Aorta (tissue), 5 donors: ENCODE measurements at regions not wholly inside any gene's neighbourhood (a gene's known extent, or its start where the extent isn't known, plus 50 kb on each side); places are given as distances from the start of the nearest gene placed in this dataset.

Experiments used
- ATAC-seq: fragments of 200-7000 bp; cut with Tn5 transposase; one replicate; pipeline ENCODE4 v1.9.1; 2022; ENCODE audit warnings: moderate library complexity; ENCODE audit not compliant: low FRiP score
- DNase-seq, 2 donors: peaks; one replicate each; pipeline ENCODE4 v3.0.0-alpha.2; 2020
- H3K27ac ChIP-seq, 2 donors: one replicate each; pipeline ENCODE4 v1.5.1; 2013; ENCODE audit warnings: low read length in 2 of 2, mild to moderate bottlenecking in 2 of 2, moderate library complexity in 2 of 2, control low read depth in 1 of 2, inconsistent platforms in 1 of 2, low read depth in 1 of 2
- H3K27me3 ChIP-seq, 2 donors: one replicate each; pipeline ENCODE4 v1.6.1; 2013; ENCODE audit warnings: control low read depth in 1 of 2, low read length in 1 of 2, mild to moderate bottlenecking in 1 of 2, moderate library complexity in 1 of 2; ENCODE audit not compliant: insufficient read depth in 2 of 2, control insufficient read depth in 1 of 2
- H3K36me3 ChIP-seq, 2 donors: one replicate each; pipeline ENCODE4 v1.6.1; 2013; ENCODE audit warnings: control low read depth in 1 of 2, low read length in 1 of 2, mild to moderate bottlenecking in 1 of 2; ENCODE audit not compliant: insufficient read depth in 2 of 2, control insufficient read depth in 1 of 2
- H3K4me1 ChIP-seq, 2 donors: one replicate each; pipeline ENCODE4 v1.6.1; 2013; ENCODE audit warnings: low read length in 2 of 2, control low read depth in 1 of 2, mild to moderate bottlenecking in 1 of 2, moderate library complexity in 1 of 2; ENCODE audit not compliant: insufficient read depth in 2 of 2, control insufficient read depth in 1 of 2
- H3K4me3 ChIP-seq, 2 donors: one replicate each; pipeline ENCODE4 v1.5.1; 2013; ENCODE audit warnings: low read length in 2 of 2, control low read depth in 1 of 2, mild to moderate bottlenecking in 1 of 2
- H3K9me3 ChIP-seq: one replicate; pipeline ENCODE4 v1.6.1; 2013; ENCODE audit warnings: mild to moderate bottlenecking, low read length; ENCODE audit not compliant: control insufficient read depth
- WGBS, 2 donors: extraction: QIAGEN DNeasy Blood & Tissue Kit; methylation state at CpG; one replicate each; pipeline ENCODE4 v1.1.7; 2013; 5-methylcytosine and 5-hydroxymethylcytosine counted together
- intact Hi-C, 2 donors: fragments of 100-400 bp; cut with DNase I; formaldehyde crosslinking; loops; one replicate each; pipeline versions ENCODE4 v1.14.2 to v1.15.0; 2022
- donor health status: healthy with polysubstance abuse.
- donor health status: Bipolar disorder and iron deficiency.
- donor health status: DM: no; HTN: no; CAD: no.
- donor health status: DM: no; HTN: no; CAD: no.
- donor health status: DM: yes; HTN: yes; CAD: no.

DNA sequence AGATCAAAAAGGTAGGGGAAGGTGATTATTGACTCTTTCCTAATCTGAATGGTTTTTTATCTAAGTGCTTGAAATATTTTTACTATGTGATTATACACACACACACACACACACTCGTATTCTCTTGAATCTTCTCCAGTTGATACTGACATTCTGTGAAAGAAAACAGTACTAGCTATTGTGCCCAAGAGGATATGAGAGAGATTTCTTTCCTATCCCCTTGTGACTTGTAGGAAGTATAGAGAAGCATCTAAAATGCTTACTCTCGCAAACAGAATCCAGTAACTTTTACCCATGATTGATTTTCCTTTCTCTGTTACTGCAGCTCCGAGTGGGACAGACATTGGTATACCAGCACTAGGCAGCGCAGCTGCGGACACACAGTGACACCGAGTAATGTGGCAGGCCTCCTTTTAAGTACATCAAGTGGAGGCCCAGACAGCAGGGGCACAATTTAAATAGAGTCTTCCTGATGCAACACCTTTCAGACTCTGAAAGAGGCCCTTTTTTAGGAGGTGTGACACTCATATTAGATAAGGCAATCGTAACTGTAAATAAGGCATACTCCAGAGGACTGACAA is 421.0 kb upstream of the CNTN4 start:
- no peaks in the 10 kb centered on the region for H3K9me3 ChIP-seq
- DNase-seq (no peak), ATAC-seq (no peak)
- WGBS, 2 donors = 61 to 64% methylated on average over 7 of the region's 7 CpGs
- no peaks in the 10 kb centered on the region for H3K36me3 ChIP-seq
- intact Hi-C loops = no loop called here
- H3K4me1 ChIP-seq = no peaks in the 10 kb centered on the region
- H3K27me3 ChIP-seq = no peaks in the 10 kb centered on the region
- no peak overlapping the region for H3K27ac ChIP-seq
- H3K4me3 ChIP-seq = no peak overlapping the region

DNA sequence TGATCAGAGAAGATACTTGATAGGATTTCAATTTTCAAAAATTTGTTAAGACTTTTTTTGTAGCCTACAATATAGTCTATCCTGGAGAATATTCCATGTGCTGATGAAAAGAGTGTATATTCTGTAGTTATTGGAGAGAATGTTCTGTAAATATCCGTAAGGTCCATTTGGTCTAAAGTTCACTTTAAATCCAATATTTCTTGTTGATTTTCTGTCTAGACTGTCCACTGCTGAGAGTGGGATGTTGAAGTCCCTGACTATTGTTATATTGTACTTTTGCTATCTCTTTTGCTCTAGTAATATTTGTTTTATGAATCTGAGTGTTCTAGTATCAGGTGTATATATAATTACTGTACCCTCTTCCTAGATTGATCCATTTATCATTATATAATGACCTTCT is 406.2 kb upstream of the CNTN4 start:
- intact Hi-C loops = no loop called here
- WGBS, 2 donors = 88 to 89% methylated on average over 1 of the region's 1 CpG

DNA sequence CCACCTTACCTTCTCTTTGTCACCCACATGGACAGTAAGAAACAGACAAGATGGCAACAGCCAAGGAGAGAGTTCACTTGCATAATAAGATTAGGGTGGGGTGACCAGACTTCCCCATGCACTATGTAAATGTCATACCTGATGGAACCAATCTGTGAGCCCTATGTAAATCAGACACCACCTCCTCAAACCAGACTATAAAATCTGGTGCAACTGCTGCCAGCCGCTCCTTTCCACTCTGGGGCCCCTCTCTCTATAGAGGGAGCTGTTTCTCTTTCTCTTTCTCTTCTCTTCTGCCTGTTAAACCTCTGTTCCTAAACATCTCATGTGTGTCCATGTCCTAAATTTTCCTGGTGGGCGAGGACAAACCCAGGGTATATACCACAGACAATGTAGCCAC is 405.5 kb upstream of the CNTN4 start:
- DNase-seq (no peak), ATAC-seq (no peak)
- Histone ChIP-seq H3K27me3 (no peaks in the 10 kb centered on the region), H3K4me1 (peaks cover 0 to 5% of the 10 kb centered on the region in 2 donors), H3K9me3 (no peaks in the 10 kb centered on the region), H3K4me3 (no peak overlapping the region), H3K27ac (no peak overlapping the region), H3K36me3 (no peaks in the 10 kb centered on the region)
- WGBS, 2 donors = 91 to 98% methylated on average over 2 of the region's 2 CpGs
- intact Hi-C loops = no loop called here

More for the DNA sequence above, 406.2 kb upstream of the CNTN4 start:
- DNase-seq (no peak), ATAC-seq (no peak)
- Histone ChIP-seq H3K27ac (no peak overlapping the region), H3K9me3 (no peaks in the 10 kb centered on the region), H3K4me1 (peaks cover 0 to 5% of the 10 kb centered on the region in 2 donors), H3K27me3 (no peaks in the 10 kb centered on the region), H3K4me3 (no peak overlapping the region), H3K36me3 (no peaks in the 10 kb centered on the region)

DNA sequence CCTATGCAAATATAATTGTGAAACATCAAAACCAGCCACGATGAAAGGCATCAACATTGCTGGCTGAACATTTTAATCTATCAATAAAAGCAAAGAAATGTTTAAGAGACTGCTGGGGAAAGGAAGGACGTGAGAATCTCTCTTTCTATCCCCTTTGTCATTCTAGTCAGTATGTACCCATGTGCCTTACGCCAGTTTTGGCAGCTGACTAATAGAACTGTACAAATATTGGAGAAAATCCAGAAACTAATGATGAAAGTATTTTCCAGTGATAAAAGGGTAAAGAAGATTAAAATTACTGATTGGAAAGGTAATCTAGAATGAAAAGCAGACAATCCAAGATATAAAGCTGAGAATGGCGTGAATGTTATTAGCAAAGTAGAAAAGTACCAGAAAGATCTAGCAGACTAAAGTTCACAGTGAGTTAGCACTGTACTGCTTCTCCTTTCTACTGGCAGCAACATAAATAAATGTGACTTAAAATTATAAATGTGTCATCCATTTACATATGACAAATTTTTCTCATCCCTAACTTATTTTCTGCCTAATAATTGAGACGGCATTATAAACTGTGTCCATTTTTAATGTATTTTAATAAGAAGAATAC is 401.9 kb upstream of the CNTN4 start:
- no peak overlapping the region for H3K4me3 ChIP-seq
- intact Hi-C loops = no loop called here
- H3K4me1 ChIP-seq = peaks cover 0 to 5% of the 10 kb centered on the region in 2 donors
- no peak overlapping the region for H3K27ac ChIP-seq
- no peaks in the 10 kb centered on the region for H3K27me3 ChIP-seq
- no peak for ATAC-seq
- no peaks in the 10 kb centered on the region for H3K9me3 ChIP-seq
- 21% methylated on average over 5 of the region's 5 CpGs for WGBS, 2 donors
- DNase-seq = no peak
- H3K36me3 ChIP-seq = no peaks in the 10 kb centered on the region

DNA sequence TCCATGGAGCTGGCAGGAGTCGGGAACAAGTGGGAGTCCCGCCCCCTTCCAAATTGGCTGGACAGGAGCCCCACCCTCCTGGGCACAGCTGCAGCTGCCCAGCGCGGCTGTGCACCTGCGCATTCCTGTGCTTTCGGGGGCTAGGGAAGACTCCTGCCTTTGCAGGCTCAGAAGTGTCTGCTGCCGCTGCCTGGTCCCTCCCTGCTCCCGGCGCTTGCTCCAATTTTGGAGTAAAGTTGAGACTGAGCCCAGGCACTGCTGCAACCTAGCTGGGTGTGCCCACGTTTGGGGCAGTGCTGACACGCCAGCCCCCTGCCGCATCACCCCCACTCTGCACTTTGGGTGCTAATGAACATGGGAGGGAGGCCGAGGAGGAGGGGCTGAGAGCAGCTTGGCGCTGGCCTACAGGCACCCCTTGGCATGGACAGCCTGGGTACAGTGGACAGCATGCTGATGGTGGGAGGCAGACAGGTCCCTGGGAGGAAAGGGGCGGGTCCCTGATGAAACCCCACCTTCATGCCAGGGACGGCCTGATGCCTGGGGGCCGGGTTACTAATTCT is 399.2 kb upstream of the CNTN4 start:
- Histone ChIP-seq H3K4me1 (peaks cover 0 to 5% of the 10 kb centered on the region in 2 donors), H3K4me3 (no peak overlapping the region), H3K36me3 (no peaks in the 10 kb centered on the region), H3K27ac (no peak overlapping the region), H3K27me3 (no peaks in the 10 kb centered on the region), H3K9me3 (no peaks in the 10 kb centered on the region)
- ATAC-seq (no peak), DNase-seq (no peak)
- intact Hi-C loops = no loop called here
- 95 to 96% methylated on average over 17 of the region's 17 CpGs for WGBS, 2 donors

DNA sequence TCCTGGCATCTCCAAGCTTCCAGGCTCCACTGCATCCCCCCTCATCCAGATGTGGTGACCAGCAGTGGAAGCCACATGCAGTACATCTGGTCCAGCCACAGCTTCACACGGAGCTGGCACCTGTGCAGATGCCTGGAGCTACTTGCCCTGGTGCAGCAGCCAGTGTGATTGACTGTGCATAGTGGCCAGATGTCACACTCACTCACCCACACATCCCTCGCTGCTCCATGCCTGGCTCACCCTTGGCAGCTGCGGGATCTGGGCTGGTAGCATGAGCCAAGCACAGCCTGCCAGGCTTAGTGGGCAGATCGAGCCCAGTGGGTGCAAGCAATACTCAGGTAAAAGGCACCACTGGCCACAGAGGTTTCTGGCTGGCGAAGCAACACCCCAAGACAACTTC is 398.0 kb upstream of the CNTN4 start:
- peaks cover 0 to 2% of the 10 kb centered on the region in 2 donors for H3K4me1 ChIP-seq
- no peaks in the 10 kb centered on the region for H3K9me3 ChIP-seq
- intact Hi-C loops = no loop called here
- no peak for DNase-seq
- ATAC-seq = no peak
- no peaks in the 10 kb centered on the region for H3K27me3 ChIP-seq
- 66 to 73% methylated on average over 5 of the region's 5 CpGs for WGBS, 2 donors
- no peaks in the 10 kb centered on the region for H3K36me3 ChIP-seq
- H3K4me3 ChIP-seq = no peak overlapping the region
- no peak overlapping the region for H3K27ac ChIP-seq

DNA sequence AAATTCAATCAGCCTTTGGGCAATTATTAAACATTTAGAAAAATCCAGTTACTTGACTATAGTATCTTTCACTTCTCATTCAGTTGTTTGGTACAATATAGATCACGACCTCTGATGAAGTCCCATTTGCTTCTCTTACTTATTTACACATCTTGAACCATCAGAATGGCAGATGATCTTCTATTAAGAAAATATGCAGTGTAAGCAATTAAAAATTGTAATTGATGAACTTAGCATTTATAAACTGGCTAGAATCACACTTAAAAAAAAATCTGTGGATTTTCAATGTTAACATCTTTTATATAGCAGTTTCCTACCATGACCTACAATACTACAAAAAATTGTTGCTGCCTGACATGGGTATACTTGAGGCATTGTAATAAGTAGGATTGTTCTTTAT is 395.5 kb upstream of the CNTN4 start:
- intact Hi-C loops = no loop called here
- 85 to 89% methylated on average over 1 of the region's 1 CpG for WGBS, 2 donors
- ATAC-seq (no peak), DNase-seq (no peak)
- Histone ChIP-seq H3K27ac (no peak overlapping the region), H3K4me3 (no peak overlapping the region), H3K9me3 (no peaks in the 10 kb centered on the region), H3K27me3 (no peaks in the 10 kb centered on the region), H3K36me3 (no peaks in the 10 kb centered on the region), H3K4me1 (no peaks in the 10 kb centered on the region)

DNA sequence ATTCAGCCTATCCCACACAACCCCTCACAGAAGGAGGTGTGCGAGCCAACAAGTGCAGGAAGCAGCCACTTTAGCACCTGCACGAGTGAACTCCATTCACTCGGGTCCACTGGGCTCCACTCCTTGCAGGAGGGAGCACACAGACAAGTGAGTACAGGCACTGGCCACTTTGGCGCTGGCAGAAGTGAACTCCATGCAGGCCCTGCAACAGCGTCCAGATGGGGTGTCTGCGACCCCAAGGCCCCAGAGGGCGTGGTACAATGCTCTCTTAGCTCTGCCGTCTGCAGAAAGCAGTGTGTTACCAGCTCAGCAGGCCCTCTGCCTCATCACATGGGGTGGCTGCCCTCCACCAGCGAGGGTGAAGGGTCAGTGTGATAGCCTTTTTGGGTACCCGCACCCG is 388.0 kb upstream of the CNTN4 start:
- ATAC-seq = no peak
- Histone ChIP-seq H3K27ac (no peak overlapping the region), H3K4me3 (no peak overlapping the region), H3K36me3 (no peaks in the 10 kb centered on the region), H3K9me3 (no peaks in the 10 kb centered on the region), H3K4me1 (no peaks in the 10 kb centered on the region), H3K27me3 (no peaks in the 10 kb centered on the region)
- DNase-seq = no peak
- intact Hi-C loops = no loop called here
- WGBS, 2 donors = 93 to 95% methylated on average over 11 of the region's 11 CpGs

DNA sequence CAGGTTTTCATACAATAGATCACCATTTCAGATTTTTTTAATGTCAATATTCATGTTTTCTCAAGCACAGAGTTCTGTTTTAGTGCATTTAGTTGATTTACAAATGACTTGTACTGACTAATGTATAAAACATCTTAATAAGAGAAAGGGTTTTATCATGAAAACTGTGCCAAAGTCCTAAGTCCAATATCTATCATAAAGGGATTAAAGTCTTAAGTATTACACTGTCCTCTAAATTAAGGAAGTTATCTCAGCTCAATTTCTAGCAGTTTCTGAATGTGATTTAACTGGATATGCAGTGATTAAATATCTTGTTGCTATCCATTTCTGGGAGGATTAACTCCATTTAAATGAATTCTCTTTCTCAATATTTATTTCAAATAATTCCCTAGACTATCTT is 381.1 kb upstream of the CNTN4 start:
- Histone ChIP-seq H3K4me1 (no peaks in the 10 kb centered on the region), H3K4me3 (no peak overlapping the region), H3K27ac (no peak overlapping the region), H3K27me3 (no peaks in the 10 kb centered on the region), H3K36me3 (no peaks in the 10 kb centered on the region), H3K9me3 (peaks cover 2% of the 10 kb centered on the region)
- intact Hi-C loops = no loop called here
- ATAC-seq = no peak
- DNase-seq = no peak
